WTC11 (cell line): ENCODE measurements at regions not wholly inside any gene's neighbourhood (a gene's known extent, or its start where the extent isn't known, plus 50 kb on each side); places are given as distances from the start of the nearest gene placed in this dataset.

Experiments used
- ATF3 ChIP-seq: sonication (generic); formaldehyde crosslinking; conservative IDR thresholded peaks from 2 replicates; pipeline ENCODE4 v1.8.1; 2022; ENCODE audit warnings: mild to moderate bottlenecking, missing genetic modification reagents
- E2F5 ChIP-seq: sonication (generic); formaldehyde crosslinking; IDR thresholded peaks from 2 replicates; pipeline ENCODE4 v1.8.1; 2022; ENCODE audit warnings: mild to moderate bottlenecking, moderate library complexity, missing genetic modification reagents
- KAT7 ChIP-seq: sonication (generic); formaldehyde crosslinking; IDR thresholded peaks from 2 replicates; pipeline ENCODE4 v1.8.1; 2023; ENCODE audit warnings: missing genetic modification reagents, mild to moderate bottlenecking, borderline replicate concordance
- MAX ChIP-seq: sonication (generic); formaldehyde crosslinking; IDR thresholded peaks from 2 replicates; pipeline ENCODE4 v1.8.0; 2022; ENCODE audit warnings: mild to moderate bottlenecking, missing genetic modification reagents
- NR3C1 ChIP-seq: sonication (generic); formaldehyde crosslinking; conservative IDR thresholded peaks from 2 replicates; pipeline ENCODE4 v1.8.1; 2023; ENCODE audit warnings: low read depth, mild to moderate bottlenecking, missing genetic modification reagents
- SMAD3 ChIP-seq: sonication (generic); formaldehyde crosslinking; IDR thresholded peaks from 2 replicates; pipeline ENCODE4 v1.8.0; 2022; ENCODE audit warnings: missing genetic modification reagents, mild to moderate bottlenecking, borderline replicate concordance
- SP1 ChIP-seq: sonication (generic); formaldehyde crosslinking; conservative IDR thresholded peaks from 2 replicates; pipeline ENCODE4 v1.8.1; 2022; ENCODE audit warnings: missing genetic modification reagents
- USF2 ChIP-seq: sonication (generic); formaldehyde crosslinking; IDR thresholded peaks from 2 replicates; pipeline ENCODE4 v1.8.1; 2023; ENCODE audit warnings: mild to moderate bottlenecking, missing genetic modification reagents, moderate library complexity
- ZNF219 ChIP-seq: sonication (generic); formaldehyde crosslinking; IDR thresholded peaks from 2 replicates; pipeline ENCODE4 v1.8.0; 2023; ENCODE audit warnings: missing genetic modification reagents, mild to moderate bottlenecking, borderline replicate concordance
- TF ChIP-seq, protein P1 (sequence below): fragments of 250-450 bp; sonication (Bioruptor Pico); IDR thresholded peaks from 2 replicates; pipeline ENCODE4 v2.1.2; 2022; ENCODE audit warnings: mild to moderate bottlenecking, moderate library complexity
- TF ChIP-seq, protein P2 (sequence below): fragments of 200-600 bp; IDR thresholded peaks from 2 replicates; pipeline ENCODE4 v1.8.0; 2022; ENCODE audit warnings: antibody characterized with exemption
- TF ChIP-seq, protein P3 (sequence below): sonication (generic); formaldehyde crosslinking; IDR thresholded peaks from 2 replicates; pipeline ENCODE4 v1.8.1; 2022; ENCODE audit warnings: low read depth, mild to moderate bottlenecking, moderate library complexity, missing genetic modification reagents, borderline replicate concordance
- TF ChIP-seq, protein P4 (sequence below): sonication (generic); formaldehyde crosslinking; IDR thresholded peaks from 2 replicates; pipeline ENCODE4 v1.8.0; 2023; ENCODE audit warnings: missing genetic modification reagents

DNA sequence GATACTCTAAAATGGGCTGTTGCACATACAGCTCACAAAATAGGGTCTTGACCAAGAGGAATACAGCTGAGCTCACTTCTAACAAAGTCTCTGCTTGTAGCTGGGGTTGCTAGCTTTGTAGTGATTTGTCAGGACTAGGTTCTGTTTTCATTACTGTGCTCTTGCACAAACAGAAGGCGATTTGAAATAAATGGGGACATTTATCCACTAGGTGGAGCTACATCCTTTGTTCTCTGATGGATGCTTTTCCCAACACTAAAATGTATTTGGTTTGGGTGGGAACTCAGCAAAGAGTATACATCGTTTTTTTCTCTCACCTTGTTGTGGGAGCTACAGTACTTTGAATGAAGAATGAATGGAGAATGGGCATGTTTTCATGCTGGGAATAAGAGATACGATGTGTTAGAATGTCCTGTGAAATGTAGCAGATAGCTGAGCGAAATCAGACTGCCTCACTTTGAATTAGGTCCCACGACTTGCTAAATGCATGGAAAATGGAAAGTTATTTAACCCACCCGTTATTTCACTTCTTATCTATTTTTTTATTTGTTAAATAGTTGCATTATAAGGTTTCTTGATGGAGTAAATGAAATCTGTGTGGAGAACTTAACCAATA lies 494.7 kb upstream of the MAP3K7 start:
- no peak for TF ChIP-seq NR3C1
- TF ChIP-seq SP1: no peak
- TF ChIP-seq, protein P1, sequence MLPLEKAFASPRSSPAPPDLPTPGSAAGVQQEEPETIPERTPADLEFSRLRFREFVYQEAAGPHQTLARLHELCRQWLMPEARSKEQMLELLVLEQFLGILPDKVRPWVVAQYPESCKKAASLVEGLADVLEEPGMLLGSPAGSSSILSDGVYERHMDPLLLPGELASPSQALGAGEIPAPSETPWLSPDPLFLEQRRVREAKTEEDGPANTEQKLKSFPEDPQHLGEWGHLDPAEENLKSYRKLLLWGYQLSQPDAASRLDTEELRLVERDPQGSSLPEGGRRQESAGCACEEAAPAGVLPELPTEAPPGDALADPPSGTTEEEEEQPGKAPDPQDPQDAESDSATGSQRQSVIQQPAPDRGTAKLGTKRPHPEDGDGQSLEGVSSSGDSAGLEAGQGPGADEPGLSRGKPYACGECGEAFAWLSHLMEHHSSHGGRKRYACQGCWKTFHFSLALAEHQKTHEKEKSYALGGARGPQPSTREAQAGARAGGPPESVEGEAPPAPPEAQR (CRISPR knock-in tag): no peak
- TF ChIP-seq, protein P2, sequence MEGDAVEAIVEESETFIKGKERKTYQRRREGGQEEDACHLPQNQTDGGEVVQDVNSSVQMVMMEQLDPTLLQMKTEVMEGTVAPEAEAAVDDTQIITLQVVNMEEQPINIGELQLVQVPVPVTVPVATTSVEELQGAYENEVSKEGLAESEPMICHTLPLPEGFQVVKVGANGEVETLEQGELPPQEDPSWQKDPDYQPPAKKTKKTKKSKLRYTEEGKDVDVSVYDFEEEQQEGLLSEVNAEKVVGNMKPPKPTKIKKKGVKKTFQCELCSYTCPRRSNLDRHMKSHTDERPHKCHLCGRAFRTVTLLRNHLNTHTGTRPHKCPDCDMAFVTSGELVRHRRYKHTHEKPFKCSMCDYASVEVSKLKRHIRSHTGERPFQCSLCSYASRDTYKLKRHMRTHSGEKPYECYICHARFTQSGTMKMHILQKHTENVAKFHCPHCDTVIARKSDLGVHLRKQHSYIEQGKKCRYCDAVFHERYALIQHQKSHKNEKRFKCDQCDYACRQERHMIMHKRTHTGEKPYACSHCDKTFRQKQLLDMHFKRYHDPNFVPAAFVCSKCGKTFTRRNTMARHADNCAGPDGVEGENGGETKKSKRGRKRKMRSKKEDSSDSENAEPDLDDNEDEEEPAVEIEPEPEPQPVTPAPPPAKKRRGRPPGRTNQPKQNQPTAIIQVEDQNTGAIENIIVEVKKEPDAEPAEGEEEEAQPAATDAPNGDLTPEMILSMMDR: peak; percentile 46
- TF ChIP-seq, protein P3, sequence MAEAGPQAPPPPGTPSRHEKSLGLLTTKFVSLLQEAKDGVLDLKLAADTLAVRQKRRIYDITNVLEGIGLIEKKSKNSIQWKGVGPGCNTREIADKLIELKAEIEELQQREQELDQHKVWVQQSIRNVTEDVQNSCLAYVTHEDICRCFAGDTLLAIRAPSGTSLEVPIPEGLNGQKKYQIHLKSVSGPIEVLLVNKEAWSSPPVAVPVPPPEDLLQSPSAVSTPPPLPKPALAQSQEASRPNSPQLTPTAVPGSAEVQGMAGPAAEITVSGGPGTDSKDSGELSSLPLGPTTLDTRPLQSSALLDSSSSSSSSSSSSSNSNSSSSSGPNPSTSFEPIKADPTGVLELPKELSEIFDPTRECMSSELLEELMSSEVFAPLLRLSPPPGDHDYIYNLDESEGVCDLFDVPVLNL (CRISPR knock-in tag): no peak
- TF ChIP-seq ZNF219 (CRISPR knock-in tag): no peak
- no peak for TF ChIP-seq MAX (CRISPR knock-in tag)
- no peak for TF ChIP-seq SMAD3 (CRISPR knock-in tag)
- no peak for TF ChIP-seq ATF3 (CRISPR knock-in tag)
- TF ChIP-seq, protein P4, sequence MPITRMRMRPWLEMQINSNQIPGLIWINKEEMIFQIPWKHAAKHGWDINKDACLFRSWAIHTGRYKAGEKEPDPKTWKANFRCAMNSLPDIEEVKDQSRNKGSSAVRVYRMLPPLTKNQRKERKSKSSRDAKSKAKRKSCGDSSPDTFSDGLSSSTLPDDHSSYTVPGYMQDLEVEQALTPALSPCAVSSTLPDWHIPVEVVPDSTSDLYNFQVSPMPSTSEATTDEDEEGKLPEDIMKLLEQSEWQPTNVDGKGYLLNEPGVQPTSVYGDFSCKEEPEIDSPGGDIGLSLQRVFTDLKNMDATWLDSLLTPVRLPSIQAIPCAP: no peak
- no peak for TF ChIP-seq USF2 (CRISPR knock-in tag)
- TF ChIP-seq KAT7 (CRISPR knock-in tag): no peak
- TF ChIP-seq E2F5: no peak
